ENCODE measurements at regions not wholly inside any gene's neighbourhood (a gene's known extent, or its start where the extent isn't known, plus 50 kb on each side); places are given as distances from the start of the nearest gene placed in this dataset.
A peak's percentile ranks its signal among the peaks of the same experiment; 100 is the strongest.

GRCh38 chr5:115396688-115397087, 100.2 kb upstream of the CCDC112 start:
- DNase-seq (ENCODE audit: low read depth): peak; percentile 50
- H3K4me3 ChIP-seq (ENCODE audit: low read depth, low read length): no peak overlapping the region
- TF ChIP-seq, protein P1, sequence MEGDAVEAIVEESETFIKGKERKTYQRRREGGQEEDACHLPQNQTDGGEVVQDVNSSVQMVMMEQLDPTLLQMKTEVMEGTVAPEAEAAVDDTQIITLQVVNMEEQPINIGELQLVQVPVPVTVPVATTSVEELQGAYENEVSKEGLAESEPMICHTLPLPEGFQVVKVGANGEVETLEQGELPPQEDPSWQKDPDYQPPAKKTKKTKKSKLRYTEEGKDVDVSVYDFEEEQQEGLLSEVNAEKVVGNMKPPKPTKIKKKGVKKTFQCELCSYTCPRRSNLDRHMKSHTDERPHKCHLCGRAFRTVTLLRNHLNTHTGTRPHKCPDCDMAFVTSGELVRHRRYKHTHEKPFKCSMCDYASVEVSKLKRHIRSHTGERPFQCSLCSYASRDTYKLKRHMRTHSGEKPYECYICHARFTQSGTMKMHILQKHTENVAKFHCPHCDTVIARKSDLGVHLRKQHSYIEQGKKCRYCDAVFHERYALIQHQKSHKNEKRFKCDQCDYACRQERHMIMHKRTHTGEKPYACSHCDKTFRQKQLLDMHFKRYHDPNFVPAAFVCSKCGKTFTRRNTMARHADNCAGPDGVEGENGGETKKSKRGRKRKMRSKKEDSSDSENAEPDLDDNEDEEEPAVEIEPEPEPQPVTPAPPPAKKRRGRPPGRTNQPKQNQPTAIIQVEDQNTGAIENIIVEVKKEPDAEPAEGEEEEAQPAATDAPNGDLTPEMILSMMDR (conservative IDR thresholded peaks at IDR 0.05; ENCODE audit: low read depth, low read length): no peak

GRCh38 chr5:115396081-115396480, 99.6 kb upstream of the CCDC112 start:
- TF ChIP-seq, protein P1 (conservative IDR thresholded peaks at IDR 0.05; ENCODE audit: low read depth, low read length): no peak
- no peak for DNase-seq (ENCODE audit: low read depth)
- H3K4me3 ChIP-seq (ENCODE audit: low read depth, low read length): no peak overlapping the region

- no peak overlapping the region for H3K4me3 ChIP-seq (ENCODE audit: low read depth, low read length)
- TF ChIP-seq, protein P1 (conservative IDR thresholded peaks at IDR 0.05; ENCODE audit: low read depth, low read length): no peak
- DNase-seq (ENCODE audit: low read depth): no peak
Observed at GRCh38 chr5:115394531-115394930, 98.1 kb upstream of the CCDC112 start.

DNA sequence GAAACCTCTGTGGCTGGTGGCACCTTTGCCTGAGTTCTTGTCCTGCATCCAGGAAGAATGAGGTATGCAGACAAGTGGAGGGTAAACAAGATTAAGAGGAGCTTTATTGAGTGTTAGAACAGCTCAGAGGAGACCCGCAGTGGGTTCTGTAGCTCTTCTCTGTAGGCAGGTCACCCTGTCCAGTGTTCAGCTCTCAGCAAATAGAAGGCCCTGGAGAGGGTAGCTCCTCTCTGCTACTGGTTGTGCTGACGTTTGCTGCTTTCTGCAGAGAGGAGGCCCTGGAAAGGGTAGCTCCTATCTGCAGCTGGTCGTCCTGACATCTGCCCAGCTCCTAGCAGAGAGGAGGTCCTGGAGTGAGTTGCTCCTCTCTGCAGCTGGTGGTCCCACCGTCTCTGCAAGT, 96.8 kb upstream of the CCDC112 start:
- no peak for DNase-seq (ENCODE audit: low read depth)
- TF ChIP-seq, protein P1 (conservative IDR thresholded peaks at IDR 0.05; ENCODE audit: low read depth, low read length): no peak
- no peak overlapping the region for H3K4me3 ChIP-seq (ENCODE audit: low read depth, low read length)

DNA sequence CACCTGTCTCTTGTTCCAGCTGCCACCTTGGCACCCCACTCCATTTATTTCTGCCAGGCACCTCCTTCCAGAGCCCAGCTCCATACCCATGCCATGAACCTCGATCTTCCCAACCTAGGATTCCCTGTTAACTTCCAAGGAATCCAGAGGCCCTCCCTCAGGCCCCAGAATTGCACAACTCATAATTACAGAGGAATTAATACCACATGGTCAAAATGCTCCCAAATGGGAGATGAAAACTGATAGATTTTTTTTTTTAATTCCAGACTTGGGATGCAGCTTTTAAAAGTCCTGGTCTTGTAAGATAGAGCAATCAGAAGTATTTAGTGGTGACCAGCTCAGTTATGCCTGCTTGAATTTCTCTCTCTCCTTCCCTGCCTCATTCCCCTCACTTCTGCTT, 96.2 kb upstream of the CCDC112 start:
- DNase-seq (ENCODE audit: low read depth): no peak
- no peak overlapping the region for H3K4me3 ChIP-seq (ENCODE audit: low read depth, low read length)
- TF ChIP-seq, protein P1 (conservative IDR thresholded peaks at IDR 0.05; ENCODE audit: low read depth, low read length): no peak

- no peak for DNase-seq (ENCODE audit: low read depth)
- H3K4me3 ChIP-seq (ENCODE audit: low read depth, low read length): no peak overlapping the region
- TF ChIP-seq, protein P1 (conservative IDR thresholded peaks at IDR 0.05; ENCODE audit: low read depth, low read length): no peak
Observed at GRCh38 chr5:115391780-115392179, 95.3 kb upstream of the CCDC112 start.

DNA sequence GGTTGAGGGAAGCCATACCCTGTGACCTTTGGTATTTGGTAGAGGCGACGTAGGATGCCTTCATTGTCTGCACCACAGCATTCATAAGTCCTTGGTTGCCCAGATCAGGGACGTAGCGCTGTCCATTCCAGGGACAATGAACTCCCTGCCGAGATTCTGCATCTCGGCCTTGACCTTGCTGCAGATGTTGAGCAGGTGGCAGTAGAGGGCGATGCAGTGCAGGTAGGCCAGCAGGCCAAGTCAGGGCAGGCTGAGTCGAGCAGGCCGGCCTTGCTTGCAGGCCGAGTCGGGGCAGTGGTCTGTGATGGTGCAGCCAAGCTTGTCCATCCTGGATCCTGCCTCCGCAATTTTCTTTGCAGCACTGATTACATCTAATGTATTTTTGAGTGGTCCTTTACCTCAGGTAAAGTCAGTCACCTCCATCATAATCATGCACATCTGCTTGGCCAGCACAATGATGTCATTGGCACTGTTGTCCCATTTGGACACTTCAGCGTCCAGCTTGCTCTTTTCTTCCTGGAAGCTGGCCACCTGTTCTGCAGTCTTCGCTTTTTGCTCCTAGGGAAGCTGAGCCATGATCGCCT, 93.4 kb upstream of the CCDC112 start:
- no peak overlapping the region for H3K4me3 ChIP-seq (ENCODE audit: low read depth, low read length)
- TF ChIP-seq, protein P1 (conservative IDR thresholded peaks at IDR 0.05; ENCODE audit: low read depth, low read length): no peak
- DNase-seq (ENCODE audit: low read depth): no peak
